Upper lobe of left lung (tissue), 6 donors: ENCODE measurements at regions not wholly inside any gene's neighbourhood (a gene's known extent, or its start where the extent isn't known, plus 50 kb on each side); places are given as distances from the start of the nearest gene placed in this dataset.
A peak's percentile ranks its signal among the peaks of the same experiment; 100 is the strongest.

Experiments
- ATAC-seq, 2 donors: fragments of 200-7000 bp; cut with Tn5 transposase; one replicate each; pipeline ENCODE4 v1.9.1; 2022; ENCODE audit warnings: mild to moderate bottlenecking in 2 of 2, moderate library complexity in 2 of 2; ENCODE audit not compliant: low FRiP score in 2 of 2
- DNase-seq, 2 donors: peaks; one replicate each; pipeline ENCODE4 v3.0.0-alpha.2; 2019 to 2020
- H3K27ac ChIP-seq, 4 donors: fragments of 200-600 bp; sonication (generic); one replicate each; pipeline ENCODE4 v1.5.1; 2016 to 2019
- H3K27me3 ChIP-seq, 4 donors: fragments of 200-600 bp; sonication (generic); one replicate each; pipeline ENCODE4 v1.5.1; 2017 to 2019
- H3K36me3 ChIP-seq, 4 donors: fragments of 200-600 bp; sonication (generic); one replicate each; pipeline ENCODE4 v1.5.1; 2016 to 2019
- H3K4me1 ChIP-seq, 4 donors: fragments of 200-600 bp; sonication (generic); one replicate each; pipeline ENCODE4 v1.5.1; 2018 to 2019
- H3K4me3 ChIP-seq, 4 donors: fragments of 200-600 bp; sonication (generic); one replicate each; pipeline ENCODE4 v1.5.1; 2017 to 2019; ENCODE audit warnings: mild to moderate bottlenecking in 2 of 4, moderate library complexity in 1 of 4
- H3K9me3 ChIP-seq, 4 donors: fragments of 200-600 bp; sonication (generic); one replicate each; pipeline ENCODE4 v1.5.1; 2018 to 2019
- CTCF ChIP-seq, 6 experiments: fragments of 450-650 bp in 4 of 6; fragments of 200-600 bp in 2 of 6; sonication (generic) in 2 of 6; IDR thresholded peaks; one replicate each; pipeline ENCODE4 v1.5.1; 2016 to 2019; ENCODE audit warnings: antibody characterized with exemption in 6 of 6
- EP300 ChIP-seq, 4 donors: sonication (generic); formaldehyde crosslinking; IDR thresholded peaks; one replicate each; pipeline ENCODE4 v1.5.1; 2017; ENCODE audit warnings: antibody characterized with exemption in 4 of 4, control low read depth in 2 of 4
- POLR2A ChIP-seq, 4 donors: fragments of 450-650 bp; IDR thresholded peaks; one replicate each; pipeline ENCODE4 v1.5.1; 2016 to 2017; ENCODE audit warnings: antibody characterized with exemption in 4 of 4, mild to moderate bottlenecking in 2 of 4
- POLR2AphosphoS5 ChIP-seq, 2 donors: sonication (generic); formaldehyde crosslinking; IDR thresholded peaks; one replicate each; pipeline ENCODE4 v1.5.1; 2017; ENCODE audit warnings: antibody characterized with exemption in 2 of 2
- WGBS, 2 donors: methylation state at CpG; one replicate each; pipeline ENCODE4 v1.1.5; 2017 to 2018; 5-methylcytosine and 5-hydroxymethylcytosine counted together
- donor health status: DM: no; HTN: no; CAD: no; lungs with moderate emphysema.
- donor health status: DM: no; HTN: yes; CAD: no; lungs with severe emphysema.

GRCh38 chr16:64704386-64704785 lies 417.5 kb downstream of the CDH11 start:
- Histone ChIP-seq H3K27ac (no peak overlapping the region), H3K27me3 (no peaks in the 10 kb centered on the region), H3K9me3 (no peaks in the 10 kb centered on the region), H3K36me3 (no peaks in the 10 kb centered on the region), H3K4me1 (no peaks in the 10 kb centered on the region), H3K4me3 (no peak overlapping the region)
- WGBS, 2 donors: 85 to 88% methylated on average over 2 of the region's 2 CpGs
- TF ChIP-seq EP300 (IDR thresholded peaks at IDR 0.05) (no peak), CTCF (IDR thresholded peaks at IDR 0.05) (no peak), POLR2AphosphoS5 (IDR thresholded peaks at IDR 0.05) (no peak), POLR2A (IDR thresholded peaks at IDR 0.05) (no peak)
- ATAC-seq (no peak), DNase-seq (no peak)

GRCh38 chr16:64702415-64702814 lies 419.4 kb downstream of the CDH11 start:
- no peaks in the 10 kb centered on the region for H3K36me3 ChIP-seq
- DNase-seq (no peak), ATAC-seq (no peak)
- H3K27ac ChIP-seq: no peak overlapping the region
- no peaks in the 10 kb centered on the region for H3K4me1 ChIP-seq
- no peaks in the 10 kb centered on the region for H3K9me3 ChIP-seq
- no peaks in the 10 kb centered on the region for H3K27me3 ChIP-seq
- no peak overlapping the region for H3K4me3 ChIP-seq
- TF ChIP-seq EP300 (IDR thresholded peaks at IDR 0.05) (no peak), POLR2A (IDR thresholded peaks at IDR 0.05) (no peak), POLR2AphosphoS5 (IDR thresholded peaks at IDR 0.05) (no peak), CTCF (IDR thresholded peaks at IDR 0.05) (no peak)
- 44 to 55% methylated on average over 1 of the region's 1 CpG for WGBS, 2 donors

- no peak for TF ChIP-seq EP300 (IDR thresholded peaks at IDR 0.05)
- TF ChIP-seq CTCF (IDR thresholded peaks at IDR 0.05): no peak
- TF ChIP-seq POLR2A (IDR thresholded peaks at IDR 0.05): no peak
- TF ChIP-seq POLR2AphosphoS5 (IDR thresholded peaks at IDR 0.05): no peak
- DNase-seq (no peak), ATAC-seq (peak in 1 of 2 donors; percentile 30)
- Histone ChIP-seq H3K4me1 (no peaks in the 10 kb centered on the region), H3K36me3 (no peaks in the 10 kb centered on the region), H3K4me3 (no peak overlapping the region), H3K9me3 (no peaks in the 10 kb centered on the region), H3K27ac (no peak overlapping the region), H3K27me3 (no peaks in the 10 kb centered on the region)
- WGBS, 2 donors: 94% methylated on average over 3 of the region's 3 CpGs; no CpG with 5 or more reads in 1 of the 2 donors
Observed at GRCh38 chr16:64700628-64701027, 421.2 kb downstream of the CDH11 start.

- no peak for TF ChIP-seq POLR2A (IDR thresholded peaks at IDR 0.05)
- TF ChIP-seq POLR2AphosphoS5 (IDR thresholded peaks at IDR 0.05): no peak
- no peak for TF ChIP-seq CTCF (IDR thresholded peaks at IDR 0.05)
- TF ChIP-seq EP300 (IDR thresholded peaks at IDR 0.05): no peak
- no peaks in the 10 kb centered on the region for H3K9me3 ChIP-seq
- DNase-seq (no peak), ATAC-seq (no peak)
- WGBS, 2 donors: 47 to 79% methylated on average over 1 of the region's 1 CpG
- H3K27ac ChIP-seq: no peak overlapping the region
- no peaks in the 10 kb centered on the region for H3K4me1 ChIP-seq
- H3K27me3 ChIP-seq: no peaks in the 10 kb centered on the region
- no peak overlapping the region for H3K4me3 ChIP-seq
- no peaks in the 10 kb centered on the region for H3K36me3 ChIP-seq
Observed at GRCh38 chr16:64696866-64697265, 425.0 kb downstream of the CDH11 start.

- H3K36me3 ChIP-seq: no peaks in the 10 kb centered on the region
- no peak for ATAC-seq
- TF ChIP-seq POLR2AphosphoS5 (IDR thresholded peaks at IDR 0.05) (no peak), CTCF (IDR thresholded peaks at IDR 0.05) (no peak), EP300 (IDR thresholded peaks at IDR 0.05) (no peak), POLR2A (IDR thresholded peaks at IDR 0.05) (no peak)
- 78 to 88% methylated on average over 4 of the region's 4 CpGs for WGBS, 2 donors
- no peaks in the 10 kb centered on the region for H3K9me3 ChIP-seq
- no peak overlapping the region for H3K4me3 ChIP-seq
- no peaks in the 10 kb centered on the region for H3K27me3 ChIP-seq
- no peaks in the 10 kb centered on the region for H3K4me1 ChIP-seq
- DNase-seq: no peak
- no peak overlapping the region for H3K27ac ChIP-seq
Observed at GRCh38 chr16:64695684-64696083, 426.2 kb downstream of the CDH11 start.
